ENCODE measurements at regions not wholly inside any gene's neighbourhood (a gene's known extent, or its start where the extent isn't known, plus 50 kb on each side); places are given as distances from the start of the nearest gene placed in this dataset.
"Not testable (repeated sequence)": the region's sequence is repeated elsewhere in the genome, so short reads cannot be mapped to it uniquely, and the experiment has no call there.

GRCh38 chr3:164741869-164742268 is 336.4 kb downstream of the SI start:
- no peak for DNase-seq

GRCh38 chr3:164737174-164737573 is 341.1 kb downstream of the SI start:
- DNase-seq = no peak

GRCh38 chr3:164732166-164732565 is 346.1 kb downstream of the SI start:
- DNase-seq = no peak

GRCh38 chr3:164730815-164731360 is 347.4 kb downstream of the SI start:
- DNase-seq = no peak

GRCh38 chr3:164723396-164723795 is 354.9 kb downstream of the SI start:
- no peak for DNase-seq

GRCh38 chr3:164702808-164703207 is 375.5 kb downstream of the SI start:
- DNase-seq = not testable (repeated sequence)

- DNase-seq = no peak
These were observed 390.4 kb downstream of the SI start for GRCh38 chr3:164687902-164688301.

GRCh38 chr3:164687211-164687610 is 391.1 kb downstream of the SI start:
- DNase-seq = no peak

- DNase-seq = no peak
These were observed 394.8 kb downstream of the SI start for GRCh38 chr3:164683489-164683888.

GRCh38 chr3:164679245-164679644 is 399.1 kb downstream of the SI start:
- DNase-seq = no peak

GRCh38 chr3:164677317-164677716 is 401.0 kb downstream of the SI start:
- DNase-seq = no peak

GRCh38 chr3:164673738-164674137 is 404.6 kb downstream of the SI start:
- no peak for DNase-seq

GRCh38 chr3:164658125-164658524 is 420.2 kb downstream of the SI start:
- DNase-seq = no peak

- DNase-seq = no peak
These were observed 420.7 kb downstream of the SI start for GRCh38 chr3:164657631-164658030.

- DNase-seq = no peak
These were observed 422.8 kb downstream of the SI start for GRCh38 chr3:164655462-164655861.

GRCh38 chr3:164641071-164641470 is 437.2 kb downstream of the SI start:
- DNase-seq = no peak

- no peak for DNase-seq
These were observed 437.7 kb downstream of the SI start for GRCh38 chr3:164640591-164640990.

- no peak for DNase-seq
These were observed 457.3 kb downstream of the SI start for GRCh38 chr3:164620956-164621355.

GRCh38 chr3:164620423-164620822 is 457.9 kb downstream of the SI start:
- DNase-seq = no peak

GRCh38 chr3:164612751-164613150 is 465.5 kb downstream of the SI start:
- no peak for DNase-seq

GRCh38 chr3:164608554-164609276 is 469.6 kb downstream of the SI start:
- DNase-seq = no peak

- no peak for DNase-seq
These were observed 473.6 kb downstream of the SI start for GRCh38 chr3:164604687-164605086.

- DNase-seq = no peak
These were observed 500.6 kb downstream of the SI start for GRCh38 chr3:164577667-164578210.

- DNase-seq = no peak
These were observed 505.9 kb downstream of the SI start for GRCh38 chr3:164572436-164572835.

GRCh38 chr3:164550857-164551256 is 527.4 kb downstream of the SI start:
- DNase-seq = no peak
